Panc1 (cell line): ENCODE measurements at regions not wholly inside any gene's neighbourhood (a gene's known extent, or its start where the extent isn't known, plus 50 kb on each side); places are given as distances from the start of the nearest gene placed in this dataset.

Experiments
- ATAC-seq: fragments of 200-7000 bp; cut with Tn5 transposase; 2 replicates; pipeline ENCODE4 v1.9.1; 2020; ENCODE audit warnings: mild to moderate bottlenecking, moderate library complexity
- BruUV-seq: library from RNA; stranded (reverse); fragments of 400-500 nt; replicated peaks from 2 replicates; lab custom pipeline; 2021; lab: Mats Ljungman, UMichigan
- CTCF ChIA-PET: fragments of 300-600 bp; sonication (Branson Sonifier 250); formaldehyde crosslinking; loops from one replicate; lab custom pipeline; 2022; ENCODE audit warnings: antibody characterized with exemption; lab: Charles Lee
- POLR2A ChIA-PET: fragments of 300-600 bp; sonication (Branson Sonifier 250); formaldehyde crosslinking; loops from one replicate; lab custom pipeline; 2022; ENCODE audit warnings: antibody characterized with exemption; lab: Charles Lee
- DNase-seq: peaks from one replicate; pipeline ENCODE4 v3.0.0-alpha.2; 2010; ENCODE audit warnings: low read depth, low spot score
- H3K27ac ChIP-seq: 2 replicates; pipeline ENCODE4 v1.5.1; 2011; ENCODE audit warnings: mild to moderate bottlenecking, low read length, inconsistent platforms
- H3K27me3 ChIP-seq: fragments of 200-500 bp; sonication (Bioruptor generic); 2 replicates; pipeline ENCODE4 v1.6.0; 2014; ENCODE audit warnings: low read length, inconsistent platforms; ENCODE audit not compliant: control insufficient read depth, insufficient read depth
- H3K36me3 ChIP-seq: fragments of 200-500 bp; sonication (Bioruptor generic); 2 replicates; pipeline ENCODE4 v1.5.1; 2014; ENCODE audit warnings: inconsistent platforms, mild to moderate bottlenecking, low read length, moderate library complexity; ENCODE audit not compliant: control insufficient read depth, insufficient read depth
- H3K4me1 ChIP-seq: 2 replicates; pipeline ENCODE4 v1.5.1; 2011; ENCODE audit warnings: inconsistent platforms, mild to moderate bottlenecking, low read length, moderate library complexity; ENCODE audit not compliant: control insufficient read depth, insufficient read depth
- H3K4me3 ChIP-seq, 2 experiments: 2 replicates each; pipeline ENCODE4 v1.5.1; 2011 to 2012; ENCODE audit warnings: low read depth in 2 of 2, low read length in 2 of 2, mild to moderate bottlenecking in 2 of 2, inconsistent platforms in 1 of 2, moderate library complexity in 1 of 2
- H3K9me3 ChIP-seq: fragments of 200-500 bp; sonication (Bioruptor generic); 2 replicates; pipeline ENCODE4 v1.5.1; 2014; ENCODE audit warnings: low read depth, mild to moderate bottlenecking, inconsistent platforms, low read length, moderate library complexity; ENCODE audit not compliant: control insufficient read depth, insufficient read depth
- POLR2AphosphoS5 ChIP-seq: IDR thresholded peaks from 2 replicates; pipeline ENCODE4 v1.6.1; 2012; ENCODE audit warnings: mild to moderate bottlenecking, low read depth, low read length, moderate library complexity
- SIN3A ChIP-seq: IDR thresholded peaks from 2 replicates; pipeline ENCODE4 v1.6.1; 2012; ENCODE audit warnings: low read depth, mild to moderate bottlenecking, low read length, moderate library complexity, borderline replicate concordance; ENCODE audit not compliant: insufficient read depth
- TCF7L2 ChIP-seq: IDR thresholded peaks from 2 replicates; pipeline ENCODE4 v1.6.1; 2011; ENCODE audit warnings: mild to moderate bottlenecking, low read depth, low read length, inconsistent platforms
- in situ Hi-C: cut with HindIII; loops from 2 replicates; pipeline ENCODE4 v1.10.0; 2016; ENCODE audit warnings: low sequenced_read_pairs, low pct_unique_long_range_greater_than_20kb
- intact Hi-C: fragments of 100-400 bp; cut with micrococcal nuclease; formaldehyde crosslinking; loops from one replicate; pipeline ENCODE4 v1.10.0; 2022; ENCODE audit not compliant: unreplicated experiment
- TF ChIP-seq, protein P1 (sequence below): fragments of 450-650 bp; IDR thresholded peaks from 2 replicates; pipeline ENCODE4 v1.5.1; 2017; ENCODE audit warnings: mild to moderate bottlenecking
- TF ChIP-seq, protein P2 (sequence below), 2 experiments: IDR thresholded peaks; 2 replicates each; pipeline ENCODE4 v1.6.1; 2011 to 2012; ENCODE audit warnings: low read depth in 2 of 2, control low read depth in 1 of 2, low read length in 1 of 2, mild to moderate bottlenecking in 1 of 2, moderate library complexity in 1 of 2; ENCODE audit not compliant: insufficient read depth in 1 of 2

DNA sequence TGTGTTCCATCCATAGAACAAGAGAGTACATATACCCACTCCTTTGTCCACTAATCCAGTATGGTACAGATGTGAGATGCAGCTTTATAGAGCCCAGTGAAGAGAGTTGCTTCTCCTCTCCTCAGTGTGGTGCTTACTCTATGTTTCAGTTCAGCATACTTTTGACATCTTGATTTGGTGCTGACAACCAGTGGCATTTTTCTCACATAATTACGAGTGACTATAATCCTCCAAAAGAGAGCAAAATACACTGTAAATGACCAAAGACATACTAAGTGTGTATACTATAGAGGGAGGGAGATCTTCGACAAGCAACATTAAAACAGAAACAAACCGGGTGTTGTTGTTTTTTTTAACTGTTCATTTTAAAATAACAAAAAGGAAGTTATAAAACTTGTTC is 191.5 kb downstream of the KLHL28 start:
- H3K27me3 ChIP-seq, result no peaks in the 10 kb centered on the region
- no peaks in the 10 kb centered on the region for H3K4me1 ChIP-seq
- ATAC-seq (no peak), DNase-seq (no peak)
- POLR2A ChIA-PET, result no interaction called here
- intact Hi-C loops, result no loop called here
- CTCF ChIA-PET, result no interaction called here
- TF ChIP-seq, protein P1, sequence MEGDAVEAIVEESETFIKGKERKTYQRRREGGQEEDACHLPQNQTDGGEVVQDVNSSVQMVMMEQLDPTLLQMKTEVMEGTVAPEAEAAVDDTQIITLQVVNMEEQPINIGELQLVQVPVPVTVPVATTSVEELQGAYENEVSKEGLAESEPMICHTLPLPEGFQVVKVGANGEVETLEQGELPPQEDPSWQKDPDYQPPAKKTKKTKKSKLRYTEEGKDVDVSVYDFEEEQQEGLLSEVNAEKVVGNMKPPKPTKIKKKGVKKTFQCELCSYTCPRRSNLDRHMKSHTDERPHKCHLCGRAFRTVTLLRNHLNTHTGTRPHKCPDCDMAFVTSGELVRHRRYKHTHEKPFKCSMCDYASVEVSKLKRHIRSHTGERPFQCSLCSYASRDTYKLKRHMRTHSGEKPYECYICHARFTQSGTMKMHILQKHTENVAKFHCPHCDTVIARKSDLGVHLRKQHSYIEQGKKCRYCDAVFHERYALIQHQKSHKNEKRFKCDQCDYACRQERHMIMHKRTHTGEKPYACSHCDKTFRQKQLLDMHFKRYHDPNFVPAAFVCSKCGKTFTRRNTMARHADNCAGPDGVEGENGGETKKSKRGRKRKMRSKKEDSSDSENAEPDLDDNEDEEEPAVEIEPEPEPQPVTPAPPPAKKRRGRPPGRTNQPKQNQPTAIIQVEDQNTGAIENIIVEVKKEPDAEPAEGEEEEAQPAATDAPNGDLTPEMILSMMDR, result no peak
- no peak for TF ChIP-seq SIN3A
- TF ChIP-seq TCF7L2, result no peak
- no peak for TF ChIP-seq POLR2AphosphoS5
- TF ChIP-seq, protein P2, sequence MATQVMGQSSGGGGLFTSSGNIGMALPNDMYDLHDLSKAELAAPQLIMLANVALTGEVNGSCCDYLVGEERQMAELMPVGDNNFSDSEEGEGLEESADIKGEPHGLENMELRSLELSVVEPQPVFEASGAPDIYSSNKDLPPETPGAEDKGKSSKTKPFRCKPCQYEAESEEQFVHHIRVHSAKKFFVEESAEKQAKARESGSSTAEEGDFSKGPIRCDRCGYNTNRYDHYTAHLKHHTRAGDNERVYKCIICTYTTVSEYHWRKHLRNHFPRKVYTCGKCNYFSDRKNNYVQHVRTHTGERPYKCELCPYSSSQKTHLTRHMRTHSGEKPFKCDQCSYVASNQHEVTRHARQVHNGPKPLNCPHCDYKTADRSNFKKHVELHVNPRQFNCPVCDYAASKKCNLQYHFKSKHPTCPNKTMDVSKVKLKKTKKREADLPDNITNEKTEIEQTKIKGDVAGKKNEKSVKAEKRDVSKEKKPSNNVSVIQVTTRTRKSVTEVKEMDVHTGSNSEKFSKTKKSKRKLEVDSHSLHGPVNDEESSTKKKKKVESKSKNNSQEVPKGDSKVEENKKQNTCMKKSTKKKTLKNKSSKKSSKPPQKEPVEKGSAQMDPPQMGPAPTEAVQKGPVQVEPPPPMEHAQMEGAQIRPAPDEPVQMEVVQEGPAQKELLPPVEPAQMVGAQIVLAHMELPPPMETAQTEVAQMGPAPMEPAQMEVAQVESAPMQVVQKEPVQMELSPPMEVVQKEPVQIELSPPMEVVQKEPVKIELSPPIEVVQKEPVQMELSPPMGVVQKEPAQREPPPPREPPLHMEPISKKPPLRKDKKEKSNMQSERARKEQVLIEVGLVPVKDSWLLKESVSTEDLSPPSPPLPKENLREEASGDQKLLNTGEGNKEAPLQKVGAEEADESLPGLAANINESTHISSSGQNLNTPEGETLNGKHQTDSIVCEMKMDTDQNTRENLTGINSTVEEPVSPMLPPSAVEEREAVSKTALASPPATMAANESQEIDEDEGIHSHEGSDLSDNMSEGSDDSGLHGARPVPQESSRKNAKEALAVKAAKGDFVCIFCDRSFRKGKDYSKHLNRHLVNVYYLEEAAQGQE (IDR thresholded peaks at IDR 0.05; ENCODE audit: insufficient read depth in 1 of 2, low read depth in 2 of 2, low read length in 1 of 2), result no peak
- no peak overlapping the region for H3K4me3 ChIP-seq
- no TSS peak for BruUV-seq
- no peak overlapping the region for H3K27ac ChIP-seq
- no peaks in the 10 kb centered on the region for H3K9me3 ChIP-seq
- in situ Hi-C loops, result no loop called here
- no peaks in the 10 kb centered on the region for H3K36me3 ChIP-seq

DNA sequence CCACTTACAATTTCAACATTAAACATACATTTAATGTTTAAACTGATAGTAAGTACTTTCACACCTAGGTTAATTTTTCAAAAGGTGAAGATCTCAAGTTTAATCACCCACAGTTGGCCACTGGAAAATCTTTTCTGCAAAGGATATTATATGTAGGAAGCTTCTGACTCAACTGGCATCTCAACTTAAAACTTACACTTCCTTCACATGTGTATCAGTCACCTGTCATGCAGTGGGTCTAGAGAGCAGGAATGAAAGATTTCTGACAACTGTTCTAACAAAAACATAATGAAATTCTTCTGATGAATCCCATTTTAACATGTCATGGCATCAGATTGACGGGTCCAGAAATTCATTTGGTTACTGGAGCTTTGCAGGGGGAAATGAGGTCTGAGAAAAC is 192.8 kb downstream of the KLHL28 start:
- CTCF ChIA-PET, result no interaction called here
- Histone ChIP-seq H3K4me3 (no peak overlapping the region), H3K27ac (no peak overlapping the region), H3K36me3 (no peaks in the 10 kb centered on the region), H3K9me3 (no peaks in the 10 kb centered on the region), H3K27me3 (no peaks in the 10 kb centered on the region), H3K4me1 (no peaks in the 10 kb centered on the region)
- intact Hi-C loops, result no loop called here
- BruUV-seq, result no TSS peak
- TF ChIP-seq, protein P1, result no peak
- TF ChIP-seq POLR2AphosphoS5 (no peak), SIN3A (no peak), TCF7L2 (no peak)
- TF ChIP-seq, protein P2 (IDR thresholded peaks at IDR 0.05; ENCODE audit: insufficient read depth in 1 of 2, low read depth in 2 of 2, low read length in 1 of 2), result no peak
- in situ Hi-C loops, result no loop called here
- POLR2A ChIA-PET, result no interaction called here
- ATAC-seq (no peak), DNase-seq (no peak)
